ENCODE measurements at regions not wholly inside any gene's neighbourhood (a gene's known extent, or its start where the extent isn't known, plus 50 kb on each side); places are given as distances from the start of the nearest gene placed in this dataset.
"Not testable (repeated sequence)": the region's sequence is repeated elsewhere in the genome, so short reads cannot be mapped to it uniquely, and the experiment has no call there.

GRCh38 chr19:30066781-30067759 lies 125.0 kb downstream of the URI1 start:
- DNase-seq: no peak

DNA sequence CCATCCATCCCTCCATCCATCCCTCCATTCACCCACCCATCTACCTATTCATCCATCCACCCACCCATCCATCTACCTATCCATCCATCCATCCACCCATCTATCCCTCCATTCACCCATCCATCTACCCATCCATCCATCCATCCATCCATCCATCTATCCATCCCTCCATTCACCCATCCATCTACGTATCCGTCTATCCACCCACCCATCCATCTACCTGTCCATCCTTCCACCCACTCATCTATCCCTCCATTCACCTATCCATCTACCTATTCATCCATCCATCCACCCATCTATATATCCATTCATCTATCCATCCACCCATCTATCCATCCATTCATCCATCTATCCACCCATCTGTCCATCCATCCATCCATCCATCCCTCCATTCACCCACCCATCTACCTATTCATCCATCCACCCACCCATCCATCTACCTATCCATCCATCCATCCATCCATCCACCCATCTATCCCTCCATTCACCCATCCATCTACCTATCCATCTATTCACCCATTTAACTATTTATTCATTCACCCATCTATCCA lies 126.0 kb downstream of the URI1 start:
- not testable (repeated sequence) for DNase-seq

DNA sequence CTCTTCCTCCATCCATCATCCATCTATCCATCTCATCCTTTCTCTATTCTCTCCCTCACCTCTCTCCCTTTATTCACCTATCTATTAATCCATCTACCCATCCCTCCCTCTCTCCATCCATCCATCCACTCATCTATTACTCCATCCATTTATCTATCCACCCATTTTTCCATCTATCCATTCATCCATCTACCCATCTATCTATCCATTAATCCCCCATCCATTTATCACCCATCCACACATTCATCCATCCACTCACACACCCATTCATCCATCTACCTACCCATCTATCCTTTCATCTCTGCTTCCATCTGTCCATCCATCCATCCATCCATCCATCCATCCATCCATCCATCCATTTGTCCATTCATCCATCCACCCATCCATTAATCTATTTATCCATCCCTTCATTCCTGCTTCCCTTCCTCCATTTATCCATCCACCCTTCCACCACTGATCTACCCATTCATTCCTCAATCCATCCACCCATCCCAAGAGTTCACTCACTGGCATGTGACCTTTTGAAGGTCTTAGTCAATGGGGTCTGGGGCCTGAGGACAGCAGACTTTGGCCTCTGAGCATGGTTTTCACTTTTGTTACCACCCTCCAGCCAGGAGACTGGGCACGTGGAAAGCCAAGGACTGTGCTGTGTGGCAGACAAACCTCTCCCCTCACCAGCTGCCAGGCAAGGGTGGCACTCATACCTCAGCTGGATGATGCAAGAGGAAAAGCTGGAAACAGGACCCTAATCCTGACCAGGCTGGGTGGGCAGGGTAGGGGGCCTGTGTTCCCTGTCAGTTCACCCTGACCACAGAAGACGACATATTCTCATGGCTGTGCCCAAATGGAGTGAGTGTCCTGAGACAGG lies 126.7 kb downstream of the URI1 start:
- DNase-seq: no peak

DNA sequence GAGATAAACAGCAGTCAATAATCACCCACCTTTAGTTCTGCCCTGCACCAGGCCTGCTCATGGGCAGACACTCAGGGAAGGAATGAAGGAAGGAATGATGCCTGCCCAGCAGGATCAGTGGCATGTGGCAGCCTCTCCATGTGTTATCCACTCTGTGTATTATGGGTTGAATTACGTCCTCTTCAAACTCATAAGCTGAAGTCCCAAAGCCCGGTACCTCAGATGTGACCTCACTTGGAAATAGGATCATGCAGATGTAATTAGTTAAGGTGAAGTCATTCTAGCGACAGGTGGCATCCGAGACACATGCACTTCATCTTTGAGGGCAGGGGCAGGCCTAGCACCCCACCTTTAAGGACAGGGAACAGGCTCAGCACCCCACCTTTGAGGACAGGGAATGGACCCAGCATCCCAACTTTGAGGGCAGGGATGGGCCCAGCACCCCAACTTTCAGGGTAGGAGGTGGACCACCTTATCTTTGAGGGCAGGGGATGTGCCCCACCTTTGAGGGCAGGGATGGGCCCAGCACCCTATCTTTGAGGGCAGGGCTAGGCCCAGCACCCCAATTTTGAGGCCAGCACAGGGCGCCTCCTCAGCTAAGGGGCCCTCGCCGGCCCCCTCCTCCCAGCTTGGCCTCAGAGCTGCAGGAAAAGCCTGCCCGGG lies 127.6 kb downstream of the URI1 start:
- no peak for DNase-seq

DNA sequence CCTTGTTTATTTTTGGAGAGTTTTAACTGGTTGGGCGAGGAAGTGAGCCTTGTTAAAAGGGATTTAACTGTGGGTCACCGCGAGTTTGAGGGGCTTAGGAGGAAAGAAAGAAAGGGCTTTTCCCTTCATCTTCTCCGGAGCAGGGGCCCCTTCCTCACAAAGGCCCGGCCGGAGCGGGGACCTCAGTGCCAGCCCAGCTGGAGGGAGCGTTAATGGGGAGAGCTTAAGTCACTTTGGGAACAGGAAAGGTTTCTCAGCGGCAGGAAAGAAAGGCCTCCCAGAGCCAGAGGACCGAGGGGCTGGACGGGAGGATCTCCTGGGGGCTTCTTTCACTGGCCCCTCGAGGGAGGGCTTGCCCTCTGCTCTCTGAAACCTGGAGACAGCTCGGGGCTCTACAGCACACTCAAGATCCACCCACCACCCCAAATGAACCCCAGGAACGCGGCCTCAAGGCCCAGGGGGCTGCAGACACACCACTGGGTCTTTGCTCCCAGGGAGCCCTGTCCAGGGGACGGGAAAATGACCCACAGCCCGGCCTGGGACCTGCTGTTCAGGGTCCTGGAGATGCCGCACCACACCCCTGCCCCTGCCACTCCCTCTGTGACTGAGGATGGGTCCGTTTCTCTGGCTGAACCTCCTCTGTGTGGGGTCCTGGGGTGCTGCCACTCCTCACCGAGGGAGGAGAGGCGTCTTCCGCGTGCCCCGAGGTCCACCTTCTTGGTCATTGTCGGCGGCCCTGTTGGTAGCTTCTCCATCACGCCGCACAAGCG lies 128.3 kb downstream of the URI1 start:
- DNase-seq: no peak

DNA sequence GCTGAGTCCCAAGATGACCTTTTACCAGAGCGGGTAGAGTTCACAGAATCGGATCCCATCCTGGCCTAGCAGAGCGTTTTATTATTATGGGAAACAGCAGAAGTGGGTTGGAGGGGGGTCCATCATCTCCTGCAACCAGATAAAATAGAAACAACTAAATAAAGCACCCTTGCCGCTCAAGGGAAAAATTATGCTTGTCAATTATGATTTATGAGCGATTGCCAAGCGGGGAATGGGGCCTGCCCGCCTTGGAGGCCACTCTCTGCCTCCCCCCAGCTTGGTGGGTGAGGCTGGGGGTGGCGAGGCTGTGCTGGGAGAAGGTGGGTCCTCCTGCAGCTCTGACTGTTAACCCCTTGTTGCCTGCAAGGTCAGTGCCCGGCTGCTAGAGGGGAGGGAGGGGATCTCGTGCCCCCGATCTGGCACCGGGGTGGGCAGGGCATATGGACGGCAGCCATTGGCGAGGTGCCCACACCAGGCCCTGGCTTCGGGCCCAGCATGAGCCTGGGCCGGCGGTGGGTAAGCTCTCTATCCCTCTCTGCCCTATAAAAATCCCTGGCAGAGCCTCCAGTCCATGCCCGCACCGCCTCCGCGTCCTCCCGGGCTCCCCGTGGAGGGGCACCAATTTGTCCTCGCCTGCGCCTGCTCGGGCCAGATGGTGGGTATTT lies 129.1 kb downstream of the URI1 start:
- DNase-seq: no peak

- no peak for DNase-seq
Measured at GRCh38 chr19:30071871-30072270, 129.8 kb downstream of the URI1 start.

DNA sequence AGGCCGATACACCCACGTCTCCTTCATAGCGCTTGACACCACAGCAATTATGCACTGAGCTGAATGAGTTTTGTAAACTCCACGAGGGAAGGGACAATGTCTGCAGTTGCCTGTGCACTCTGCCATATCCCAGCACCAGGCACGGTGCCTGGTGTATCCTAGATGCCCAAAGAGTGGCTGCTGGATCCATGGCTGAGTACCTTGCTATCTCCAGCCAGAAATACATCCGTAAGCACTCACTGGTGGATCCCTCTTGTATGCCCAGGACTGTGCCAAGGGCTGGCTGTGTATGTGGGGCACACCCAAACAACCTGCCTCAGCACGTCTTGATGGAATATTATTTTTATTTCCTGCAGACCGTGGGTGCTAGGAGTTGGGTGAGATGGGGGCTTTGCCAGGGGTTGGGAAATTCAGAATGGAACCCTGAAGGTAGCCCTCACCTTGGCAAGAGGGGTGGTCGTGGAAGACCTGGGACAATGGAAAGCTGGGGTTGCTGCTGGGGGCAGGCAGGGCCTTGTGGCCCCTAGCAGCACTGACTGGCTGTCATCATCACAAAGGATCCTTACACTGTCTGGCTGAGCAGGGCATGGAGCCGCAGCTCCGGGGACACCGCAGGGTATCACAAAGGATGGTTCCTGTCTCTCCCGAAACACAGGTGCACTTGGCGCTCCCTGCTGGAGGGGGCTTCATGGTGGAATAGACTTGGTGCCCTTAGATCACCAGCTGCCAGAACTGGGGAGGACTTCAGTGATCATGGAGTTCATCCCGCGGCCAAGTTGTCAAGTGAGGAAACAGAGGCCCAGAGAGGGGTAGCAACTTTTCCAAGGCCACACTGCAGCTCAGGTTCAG lies 131.3 kb downstream of the URI1 start:
- no peak for DNase-seq

DNA sequence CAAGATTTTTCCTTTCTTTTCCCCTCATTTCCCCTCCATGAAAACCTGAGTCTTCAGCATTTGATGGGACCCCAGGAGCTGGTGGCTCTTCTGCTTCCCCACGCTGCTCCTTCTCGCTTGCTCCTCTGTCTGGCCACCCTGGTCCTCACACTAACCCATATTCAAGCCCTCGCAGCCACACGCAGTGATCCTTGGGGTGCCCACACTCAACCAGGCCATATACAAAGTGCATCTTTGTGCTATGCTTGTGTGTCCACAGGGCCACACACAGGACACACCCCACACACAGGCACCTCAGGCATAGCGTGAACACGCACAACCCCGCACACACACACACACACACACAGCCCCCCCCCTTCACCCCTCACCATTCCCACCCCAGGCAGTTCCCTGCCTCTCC lies 132.1 kb downstream of the URI1 start:
- DNase-seq: no peak

DNA sequence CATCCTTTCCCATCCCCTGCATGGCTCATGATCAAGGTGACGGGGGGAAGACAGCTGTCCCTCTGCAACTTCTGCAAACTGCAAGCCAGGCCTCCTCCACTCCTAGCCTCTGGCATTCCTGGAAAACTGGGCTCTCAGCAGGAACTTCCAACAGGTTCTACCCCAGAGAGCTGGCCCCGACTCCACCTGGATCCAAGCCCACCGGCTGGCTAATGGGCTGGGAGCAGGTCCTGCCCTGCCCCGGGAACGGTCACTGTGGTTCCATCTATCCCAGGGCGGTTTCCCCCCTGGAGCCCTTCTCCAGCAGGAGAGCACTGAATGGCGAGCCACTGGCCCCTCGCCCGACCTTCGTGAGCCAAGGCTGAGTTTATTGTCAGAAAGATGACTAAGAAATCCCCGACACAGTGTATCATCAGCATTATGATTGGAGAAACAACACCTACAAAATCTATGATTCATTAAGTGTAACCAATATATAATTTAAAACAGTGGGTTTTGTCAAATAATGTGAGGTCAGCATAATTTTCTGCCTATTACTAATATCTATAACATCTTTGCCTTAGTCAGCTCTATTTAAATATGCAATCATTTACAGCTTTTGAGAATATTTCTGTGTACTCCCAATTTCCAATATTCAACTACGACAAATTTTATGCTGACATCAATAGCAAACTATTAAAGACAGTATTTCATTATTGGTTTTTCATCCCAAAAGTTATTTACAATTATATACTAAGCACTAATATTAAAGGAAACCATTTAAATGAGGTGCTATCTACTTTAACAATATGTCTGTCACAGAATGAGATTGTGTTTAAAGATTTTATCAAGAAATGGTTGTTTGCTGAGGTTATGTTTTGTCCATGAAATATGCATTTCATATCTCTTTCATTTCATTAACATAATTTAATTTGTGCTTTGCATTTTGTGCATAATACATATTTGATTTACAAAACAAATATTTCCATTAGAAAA lies 133.0 kb downstream of the URI1 start:
- DNase-seq: no peak

- DNase-seq: no peak
Measured at GRCh38 chr19:30076101-30076551, 134.1 kb downstream of the URI1 start.

GRCh38 chr19:30076751-30077670 lies 135.0 kb downstream of the URI1 start:
- no peak for DNase-seq

- DNase-seq: no peak
Measured at GRCh38 chr19:30077851-30078355, 135.9 kb downstream of the URI1 start.

DNA sequence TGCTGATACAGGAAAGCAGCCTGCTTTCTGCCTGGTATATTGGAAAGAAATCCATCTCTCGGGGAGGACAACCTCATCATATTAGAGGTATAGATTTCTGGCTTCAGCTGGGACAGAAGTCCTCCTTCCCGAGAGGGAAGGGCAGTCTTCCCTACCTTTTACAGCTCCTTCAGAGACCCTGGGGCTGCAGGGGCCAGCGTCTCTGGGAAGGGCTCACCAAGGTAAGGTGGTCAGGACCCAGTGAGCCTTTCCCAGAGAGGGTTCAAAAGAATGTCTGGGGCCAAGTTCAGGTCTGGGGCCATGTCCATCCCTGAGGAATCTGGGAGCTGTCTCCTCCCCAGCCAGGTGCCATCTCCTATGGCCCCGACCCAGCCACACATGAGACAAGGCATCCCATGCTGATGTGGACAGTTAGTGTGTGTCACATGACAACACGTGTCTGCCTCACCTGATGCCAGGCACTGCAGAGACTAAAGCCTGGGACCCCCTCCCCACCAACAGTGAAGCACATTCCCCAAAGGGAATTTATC lies 136.4 kb downstream of the URI1 start:
- DNase-seq: no peak

DNA sequence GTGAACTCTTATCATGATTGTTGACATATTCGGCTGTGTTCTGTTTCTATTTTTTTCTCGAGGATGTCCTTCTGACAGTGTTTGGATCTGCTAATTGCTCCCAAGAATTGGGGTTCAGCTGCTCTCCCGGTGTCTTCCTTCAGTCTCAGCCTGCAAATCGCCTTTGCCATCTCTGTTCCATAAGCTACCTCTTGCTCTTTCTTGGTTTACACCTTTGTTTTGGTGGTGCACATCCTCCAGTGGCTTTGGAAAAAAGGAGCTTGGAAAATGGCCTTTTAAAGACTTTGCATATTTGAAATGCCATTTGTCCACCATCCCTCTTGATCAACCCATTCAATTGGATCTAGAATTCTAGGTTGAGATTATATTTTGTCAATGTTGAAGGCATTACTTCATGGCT lies 137.2 kb downstream of the URI1 start:
- no peak for DNase-seq

- no peak for DNase-seq
Measured at GRCh38 chr19:30082168-30082567, 140.1 kb downstream of the URI1 start.

GRCh38 chr19:30082611-30083010 lies 140.6 kb downstream of the URI1 start:
- DNase-seq: no peak

Measured in retina (tissue), 1 donor.